Skeletal muscle satellite cell (primary cell): ENCODE measurements at regions not wholly inside any gene's neighbourhood (a gene's known extent, or its start where the extent isn't known, plus 50 kb on each side); places are given as distances from the start of the nearest gene placed in this dataset.
A peak's percentile ranks its signal among the peaks of the same experiment; 100 is the strongest.
"Not testable (repeated sequence)": the region's sequence is repeated elsewhere in the genome, so short reads cannot be mapped to it uniquely, and the experiment has no call there.

Source experiments
- H3K27me3 ChIP-seq: 2 replicates; pipeline ENCODE4 v1.7.0; 2013; ENCODE audit warnings: low read length; ENCODE audit not compliant: control insufficient read depth, insufficient read depth
- H3K36me3 ChIP-seq: 2 replicates; pipeline ENCODE4 v1.7.0; 2013; ENCODE audit warnings: mild to moderate bottlenecking, control low read depth, low read length; ENCODE audit not compliant: insufficient read depth
- H3K4me1 ChIP-seq: 2 replicates; pipeline ENCODE4 v1.7.0; 2013; ENCODE audit warnings: low read length; ENCODE audit not compliant: control insufficient read depth, insufficient read depth
- H3K4me2 ChIP-seq: 2 replicates; pipeline ENCODE4 v1.7.0; 2013; ENCODE audit warnings: mild to moderate bottlenecking, low read length
- H3K4me3 ChIP-seq: 2 replicates; pipeline ENCODE4 v1.7.0; 2013; ENCODE audit warnings: low read length
- H3K9ac ChIP-seq: 2 replicates; pipeline ENCODE4 v1.7.0; 2013; ENCODE audit warnings: mild to moderate bottlenecking, low read depth, low read length, moderate library complexity
- H3K9me3 ChIP-seq: replicated peaks from 2 replicates; pipeline ENCODE4 v1.7.0; 2013; ENCODE audit warnings: mild to moderate bottlenecking, control low read depth, low read length

DNA sequence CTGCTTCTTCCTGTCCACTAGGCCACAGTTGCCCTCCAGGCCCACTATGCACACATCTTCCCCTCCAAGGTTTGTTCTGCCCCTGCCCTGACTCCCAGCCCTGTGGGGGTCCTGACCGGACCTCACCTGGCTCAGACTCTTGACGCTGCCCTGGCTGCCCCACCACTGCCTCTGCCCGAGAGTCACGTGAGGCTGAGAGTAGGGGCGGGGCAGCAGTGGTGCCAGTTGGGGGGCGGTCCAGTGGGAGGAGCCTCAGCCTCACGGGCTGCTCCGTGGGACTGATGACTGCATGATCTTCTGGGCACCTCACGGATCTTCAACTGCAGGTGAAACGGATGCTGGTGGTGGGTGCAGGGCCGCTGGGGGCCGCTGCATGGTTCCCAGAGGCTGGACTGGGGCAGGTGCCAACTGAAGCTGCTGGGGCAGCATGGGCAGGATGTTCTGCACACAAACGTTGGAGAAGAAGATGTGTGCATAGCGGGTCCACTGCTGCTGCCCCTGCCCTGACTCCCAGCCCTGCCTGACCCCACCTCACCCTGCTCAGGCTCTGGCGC is 77.6 kb downstream of the HHIPL2 start:
- H3K9me3 ChIP-seq, H3K27me3 ChIP-seq, H3K4me3 ChIP-seq, H3K4me1 ChIP-seq, H3K36me3 ChIP-seq, H3K4me2 ChIP-seq, H3K9ac ChIP-seq: not testable (repeated sequence)

DNA sequence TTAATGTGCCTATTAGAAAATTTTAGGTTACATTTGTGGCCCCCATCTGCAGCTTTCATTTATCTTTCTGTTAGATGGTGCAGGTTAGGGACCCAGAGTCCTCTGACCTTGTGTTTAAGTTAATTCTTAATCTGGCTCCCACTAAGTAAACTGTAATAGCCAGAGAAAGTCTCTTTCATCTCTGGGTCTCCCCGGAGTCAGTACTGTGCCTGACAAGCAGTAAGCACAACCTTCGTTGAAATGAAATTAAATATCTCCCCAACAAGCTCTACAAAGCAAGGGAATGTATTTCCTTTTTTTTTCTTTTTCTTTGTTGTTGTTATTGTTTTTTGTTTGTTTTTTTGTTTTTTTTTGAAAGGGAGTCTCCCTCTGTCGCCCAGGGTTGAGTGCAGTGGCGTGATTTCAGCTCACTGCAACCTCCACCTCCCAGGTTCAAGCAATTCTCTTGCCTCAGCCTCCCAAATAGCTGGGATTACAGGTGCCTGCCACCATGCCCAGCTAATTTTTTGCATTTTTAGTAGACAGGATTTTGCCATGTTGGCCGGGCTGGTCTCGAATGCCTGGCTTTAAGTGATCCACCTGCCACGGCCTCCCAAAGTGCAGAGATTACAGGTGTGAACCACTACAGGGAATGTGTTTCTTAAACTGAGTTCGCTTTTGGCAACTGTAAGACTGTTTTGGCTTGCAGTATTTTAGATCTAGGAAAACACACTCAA is 81.6 kb downstream of the HHIPL2 start:
- H3K36me3 ChIP-seq = no peaks in the 10 kb centered on the region
- no peaks in the 10 kb centered on the region for H3K27me3 ChIP-seq
- H3K4me1 ChIP-seq = peaks cover 11% of the 10 kb centered on the region
- H3K4me3 ChIP-seq = no peak overlapping the region
- H3K4me2 ChIP-seq = peak overlapping the region; percentile 79
- H3K9ac ChIP-seq = peak overlapping the region; percentile 92
- no peaks in the 10 kb centered on the region for H3K9me3 ChIP-seq

DNA sequence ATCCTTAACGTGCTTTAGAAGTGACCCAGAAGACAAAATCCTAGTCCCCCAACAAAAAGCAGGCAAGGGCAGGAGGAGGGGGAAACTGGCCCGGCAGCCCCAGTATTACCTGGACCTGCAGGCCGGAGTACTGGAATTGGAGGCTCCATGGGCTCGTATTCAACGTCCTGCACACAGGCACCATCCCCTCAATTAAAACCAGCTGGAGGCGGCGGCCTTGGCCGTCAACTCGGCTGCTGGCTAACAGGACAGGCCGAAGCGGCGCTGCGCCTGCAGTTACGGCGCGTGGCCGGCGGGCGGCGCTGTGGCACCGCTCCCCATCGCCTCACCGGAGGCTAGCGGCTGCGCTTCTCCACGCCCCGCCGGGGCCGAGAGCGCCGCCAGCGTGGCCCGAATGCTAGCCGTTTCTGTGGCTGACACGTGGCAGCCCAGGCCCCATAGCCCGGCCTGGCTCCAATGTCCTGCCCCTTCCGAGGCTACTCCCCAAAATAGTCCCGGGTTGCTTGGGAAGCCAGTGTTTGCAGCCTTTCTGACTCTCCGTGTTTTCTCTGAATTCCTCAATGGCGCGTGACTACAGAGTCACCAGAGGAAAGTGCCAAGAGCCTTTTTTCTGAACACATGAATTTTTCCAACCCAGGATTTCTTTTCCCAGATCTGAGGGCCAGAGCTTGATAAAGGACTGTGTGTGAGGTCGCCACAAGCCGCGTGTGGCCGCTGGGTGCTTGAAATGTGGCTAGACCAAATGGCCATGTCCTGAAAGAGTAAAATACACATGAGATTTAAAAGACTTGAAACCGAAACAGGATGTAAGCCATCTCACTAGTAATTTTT is 82.5 kb downstream of the HHIPL2 start:
- no peaks in the 10 kb centered on the region for H3K36me3 ChIP-seq
- peaks cover 11% of the 10 kb centered on the region for H3K4me1 ChIP-seq

DNA sequence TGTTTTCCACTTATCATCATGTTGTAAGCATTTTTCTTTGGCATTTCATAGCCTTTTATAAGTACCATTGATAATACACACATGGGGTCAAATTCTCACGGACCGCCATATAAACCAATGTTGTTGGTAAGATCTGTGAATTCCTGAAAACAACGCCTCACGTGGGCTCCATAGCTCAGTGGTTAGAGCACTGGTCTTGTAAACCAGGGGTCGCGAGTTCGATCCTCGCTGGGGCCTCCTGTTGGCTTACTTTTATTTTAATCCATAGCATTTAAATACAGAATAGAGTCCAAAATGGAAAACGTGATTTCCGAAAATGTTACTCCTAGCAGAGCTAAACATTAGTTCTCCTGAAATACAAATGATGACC is 83.1 kb downstream of the HHIPL2 start:
- Histone ChIP-seq H3K4me1 (peaks cover 11% of the 10 kb centered on the region), H3K9me3 (no peaks in the 10 kb centered on the region), H3K36me3 (no peaks in the 10 kb centered on the region), H3K27me3 (no peaks in the 10 kb centered on the region), H3K9ac (peak overlapping the region; percentile 92), H3K4me3 (peak overlapping the region; percentile 66), H3K4me2 (peak overlapping the region; percentile 80)

More for the DNA sequence above, 82.5 kb downstream of the HHIPL2 start:
- Histone ChIP-seq H3K4me2 (peak overlapping the region; percentile 80), H3K27me3 (no peaks in the 10 kb centered on the region), H3K4me3 (peak overlapping the region; percentile 66), H3K9ac (peak overlapping the region; percentile 92), H3K9me3 (no peaks in the 10 kb centered on the region)

DNA sequence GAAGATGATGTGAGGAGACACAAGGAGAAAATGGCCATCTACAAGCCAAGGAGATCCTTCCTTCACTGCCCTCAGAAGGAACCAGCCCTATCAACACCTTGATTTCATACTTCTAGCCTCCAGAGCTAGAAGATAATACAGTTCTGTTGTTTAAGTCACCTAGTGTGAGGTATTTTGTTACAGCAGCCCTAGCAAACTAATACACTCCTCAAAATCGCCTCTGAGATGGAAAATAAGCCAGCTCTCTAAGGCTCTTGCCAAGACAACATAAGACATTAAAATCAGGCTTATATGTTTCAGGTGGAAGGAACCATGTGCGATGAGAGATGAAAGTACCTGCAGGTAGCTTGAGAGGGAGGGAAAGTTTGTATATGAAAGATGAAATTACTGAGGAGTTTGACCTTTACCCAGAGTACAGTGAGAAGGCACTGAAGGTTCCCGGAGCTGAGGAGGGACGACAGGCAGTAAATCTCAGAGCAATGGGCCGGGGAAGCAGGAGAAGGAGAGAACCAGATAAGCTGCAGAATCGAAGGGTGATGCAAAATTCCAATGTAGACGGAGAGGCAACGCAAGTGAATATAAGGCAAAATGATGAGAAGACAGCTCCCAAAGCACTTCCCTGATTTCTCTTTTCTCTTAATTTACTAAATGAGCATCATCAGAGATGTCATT is 84.7 kb downstream of the HHIPL2 start:
- Histone ChIP-seq H3K9me3 (no peaks in the 10 kb centered on the region), H3K27me3 (no peaks in the 10 kb centered on the region), H3K4me1 (peaks cover 11% of the 10 kb centered on the region), H3K4me2 (no peak overlapping the region), H3K36me3 (no peaks in the 10 kb centered on the region), H3K9ac (no peak overlapping the region), H3K4me3 (no peak overlapping the region)

DNA sequence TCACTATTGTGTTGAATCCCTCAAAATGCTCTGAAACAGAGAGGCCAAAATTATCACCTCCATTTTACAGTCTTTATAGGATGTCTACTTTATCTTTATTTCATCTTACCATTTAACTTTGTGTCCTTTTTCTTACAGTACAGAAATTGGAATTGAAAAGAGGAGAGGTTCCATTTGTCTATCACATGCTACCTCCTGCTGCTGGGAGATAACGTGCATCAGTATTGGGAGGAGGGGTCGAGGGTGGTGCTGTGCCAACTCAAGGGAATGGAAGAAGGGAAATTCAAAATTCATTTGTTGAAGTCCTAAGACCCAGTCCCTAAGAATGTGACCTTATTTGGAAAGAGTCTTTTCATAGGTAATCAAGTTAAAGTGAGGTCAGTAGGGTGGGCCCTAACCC is 85.3 kb downstream of the HHIPL2 start:
- Histone ChIP-seq H3K36me3 (no peaks in the 10 kb centered on the region), H3K4me2 (no peak overlapping the region), H3K4me1 (peaks cover 11% of the 10 kb centered on the region), H3K4me3 (no peak overlapping the region), H3K27me3 (no peaks in the 10 kb centered on the region), H3K9ac (no peak overlapping the region), H3K9me3 (no peaks in the 10 kb centered on the region)

DNA sequence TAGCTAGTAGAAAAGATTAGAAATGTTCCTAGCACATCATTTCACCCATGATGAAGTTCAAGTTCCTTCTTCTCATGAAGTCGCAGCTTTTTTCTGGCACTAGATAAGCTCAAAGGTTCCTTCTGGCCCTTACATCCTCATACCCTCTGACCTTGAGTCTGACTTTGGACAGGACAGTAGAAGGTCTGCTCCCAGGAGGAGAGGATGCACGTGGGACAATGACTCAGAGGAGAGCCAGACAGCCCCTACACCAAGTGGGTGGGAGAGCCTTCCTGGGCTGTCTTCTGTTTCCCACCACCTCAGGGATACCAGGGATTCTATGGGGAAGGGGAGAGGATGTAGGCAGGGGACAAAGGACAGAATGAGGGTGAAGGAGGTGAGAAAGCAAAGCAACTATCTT is 86.0 kb downstream of the HHIPL2 start:
- no peak overlapping the region for H3K4me2 ChIP-seq
- H3K4me3 ChIP-seq = no peak overlapping the region
- H3K27me3 ChIP-seq = no peaks in the 10 kb centered on the region
- peaks cover 11% of the 10 kb centered on the region for H3K4me1 ChIP-seq
- H3K9me3 ChIP-seq = no peaks in the 10 kb centered on the region
- no peak overlapping the region for H3K9ac ChIP-seq
- H3K36me3 ChIP-seq = no peaks in the 10 kb centered on the region

DNA sequence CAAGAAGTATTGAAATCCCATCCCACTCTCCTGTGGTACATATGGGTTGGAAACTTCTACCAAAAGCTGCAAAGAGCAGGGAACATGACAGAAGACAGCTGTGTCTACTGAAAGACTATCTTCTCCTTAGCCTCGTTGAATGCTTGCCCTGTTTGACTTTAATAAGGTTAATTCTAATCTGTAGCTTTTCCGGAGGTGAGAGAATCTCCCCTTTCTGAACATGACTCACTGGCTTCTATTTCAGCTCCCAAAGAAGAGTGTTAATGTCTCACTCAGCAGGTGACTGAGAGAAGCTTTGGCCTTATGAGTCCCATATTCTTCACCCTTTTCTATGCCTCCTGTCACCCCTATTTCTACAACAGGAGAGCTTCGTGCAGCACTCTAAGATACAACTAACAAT is 88.3 kb downstream of the HHIPL2 start:
- Histone ChIP-seq H3K4me1 (peaks cover 8% of the 10 kb centered on the region), H3K4me2 (no peak overlapping the region), H3K4me3 (no peak overlapping the region), H3K27me3 (no peaks in the 10 kb centered on the region), H3K9ac (no peak overlapping the region), H3K9me3 (no peaks in the 10 kb centered on the region), H3K36me3 (no peaks in the 10 kb centered on the region)

DNA sequence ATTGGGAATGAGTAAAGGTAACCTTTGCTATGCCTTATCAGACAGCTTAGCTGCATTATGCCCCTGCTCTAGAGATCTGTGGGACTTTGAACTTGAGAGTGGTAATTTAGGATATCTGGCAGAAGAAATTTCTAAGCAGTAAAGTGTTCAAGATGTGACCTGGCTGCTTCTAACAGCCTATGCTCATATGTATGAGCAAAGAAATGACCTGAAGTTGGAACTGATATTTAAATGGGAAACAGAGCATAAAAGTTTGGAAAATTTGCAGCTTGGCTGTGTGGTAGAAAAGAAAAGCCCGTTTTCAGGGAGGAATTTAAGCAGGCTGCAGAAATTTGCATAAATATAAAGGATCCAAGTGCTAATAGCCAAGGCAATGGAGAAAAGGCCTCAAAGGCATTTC is 90.4 kb downstream of the HHIPL2 start:
- no peaks in the 10 kb centered on the region for H3K9me3 ChIP-seq
- no peak overlapping the region for H3K4me2 ChIP-seq
- no peak overlapping the region for H3K4me3 ChIP-seq
- H3K4me1 ChIP-seq = peaks cover 12% of the 10 kb centered on the region
- H3K36me3 ChIP-seq = no peaks in the 10 kb centered on the region
- no peak overlapping the region for H3K9ac ChIP-seq
- H3K27me3 ChIP-seq = no peaks in the 10 kb centered on the region

DNA sequence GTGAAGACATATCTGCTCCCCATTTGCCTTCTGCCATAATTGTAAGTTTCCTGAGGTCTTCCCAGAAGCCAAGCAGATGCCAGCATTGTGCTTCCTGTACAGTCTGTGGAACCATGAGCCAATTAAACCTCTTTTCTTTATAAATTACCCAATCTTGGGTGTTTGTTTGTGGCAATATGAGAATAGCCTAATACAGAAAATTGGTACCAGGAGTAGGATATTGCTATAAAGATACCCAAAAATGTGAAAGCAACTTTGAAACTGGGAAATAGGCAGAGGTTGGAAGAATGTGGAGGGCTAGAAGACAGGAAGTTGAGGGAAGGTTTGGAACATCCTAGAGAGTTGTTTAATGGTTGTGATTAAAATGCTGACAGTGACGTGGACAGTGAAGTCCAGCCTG is 90.8 kb downstream of the HHIPL2 start:
- Histone ChIP-seq H3K4me2 (no peak overlapping the region), H3K27me3 (no peaks in the 10 kb centered on the region), H3K4me3 (no peak overlapping the region), H3K36me3 (no peaks in the 10 kb centered on the region), H3K4me1 (peaks cover 12% of the 10 kb centered on the region), H3K9me3 (no peaks in the 10 kb centered on the region), H3K9ac (no peak overlapping the region)

DNA sequence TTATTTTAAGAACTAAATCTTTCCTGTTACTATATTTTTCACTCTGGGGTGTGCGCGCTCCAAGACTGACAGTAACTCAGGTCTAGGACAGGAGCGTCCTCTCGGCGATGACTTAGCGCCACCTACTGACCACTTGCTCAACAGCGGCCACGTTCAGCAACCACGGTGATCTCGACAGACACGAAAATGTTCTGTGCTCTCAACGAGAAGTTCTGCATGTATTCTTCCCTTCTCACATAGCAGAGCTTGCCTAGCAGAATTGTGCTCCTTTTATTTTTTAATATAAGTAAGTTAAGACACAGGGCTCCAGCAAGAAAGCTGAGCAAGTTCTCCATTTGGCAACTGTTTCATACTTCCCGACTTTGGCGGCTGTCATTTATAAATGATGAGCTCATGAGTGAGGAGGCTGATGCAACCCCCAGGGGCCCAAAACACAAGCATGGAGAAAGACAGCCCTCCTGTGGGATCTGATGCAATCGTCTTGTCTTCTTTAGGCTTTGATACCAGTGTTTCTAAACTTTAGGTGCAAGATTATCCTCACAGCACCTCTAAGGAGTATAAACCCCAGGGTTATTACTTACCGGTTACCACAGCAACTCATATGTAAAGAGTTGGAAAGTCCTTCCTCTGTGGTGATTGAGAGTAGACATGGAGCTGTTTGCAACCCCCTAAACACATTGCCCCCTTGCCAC is 92.6 kb downstream of the HHIPL2 start:
- Histone ChIP-seq H3K4me3 (peak overlapping the region; percentile 62), H3K9me3 (no peaks in the 10 kb centered on the region), H3K27me3 (no peaks in the 10 kb centered on the region), H3K4me1 (peaks cover 12% of the 10 kb centered on the region), H3K36me3 (no peaks in the 10 kb centered on the region), H3K9ac (peak overlapping the region; percentile 77), H3K4me2 (peak overlapping the region; percentile 81)
